ENCODE measurements at regions not wholly inside any gene's neighbourhood (a gene's known extent, or its start where the extent isn't known, plus 50 kb on each side); places are given as distances from the start of the nearest gene placed in this dataset.

DNA sequence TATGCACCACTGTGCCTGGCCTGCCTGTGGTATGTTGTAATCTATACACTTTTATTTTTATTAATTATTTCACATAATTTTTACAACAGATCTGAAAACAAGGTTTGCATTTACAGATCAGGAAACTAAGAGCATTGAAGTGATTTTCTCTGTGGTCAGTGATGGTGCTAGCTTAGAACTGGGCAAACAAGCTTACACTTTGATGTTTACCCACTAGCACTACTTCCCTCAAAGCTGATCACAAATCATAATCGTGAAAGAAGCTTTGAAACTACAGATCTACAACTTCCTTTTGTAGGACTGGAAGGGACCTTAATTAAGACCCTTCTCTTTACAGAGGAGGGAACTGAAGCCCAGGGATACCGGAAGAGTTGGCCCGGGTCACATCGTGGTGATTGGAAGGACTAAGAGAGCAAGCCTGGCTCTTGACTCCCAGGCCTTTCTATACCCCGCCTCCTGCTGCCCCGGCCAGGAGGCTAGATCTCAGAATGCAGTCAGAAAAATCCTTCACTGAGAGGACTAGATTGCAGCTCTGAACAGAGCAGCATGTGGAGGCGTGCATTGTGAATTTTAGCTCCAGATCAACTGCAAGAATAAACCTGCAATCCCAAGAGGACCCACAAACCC lies 93.7 kb upstream of the ZNF827 start:
- H3K79me2 ChIP-seq (ENCODE audit: control insufficient read depth, insufficient read depth, low read length): no peaks in the 10 kb centered on the region
- no peak overlapping the region for H4K8ac ChIP-seq (ENCODE audit: low read depth, low read length)
- H3K4me1 ChIP-seq (ENCODE audit: control insufficient read depth, low read depth, low read length): peaks cover 1% of the 10 kb centered on the region
- no peak overlapping the region for H3K4me2 ChIP-seq (ENCODE audit: low read length)
- H4K5ac ChIP-seq (ENCODE audit: low read length): no peak overlapping the region
- no peak overlapping the region for H3K27ac ChIP-seq (ENCODE audit: low read depth, low read length)
- no peak overlapping the region for H2AK5ac ChIP-seq (ENCODE audit: low read length)
- H3K27me3 ChIP-seq (ENCODE audit: insufficient read depth, low read length, poor library complexity): no peaks in the 10 kb centered on the region
- H3K18ac ChIP-seq (ENCODE audit: low read length): no peak overlapping the region
- no peak overlapping the region for H2BK120ac ChIP-seq (ENCODE audit: low read depth, low read length)
- no peaks in the 10 kb centered on the region for H3K36me3 ChIP-seq (ENCODE audit: control insufficient read depth, insufficient read depth, low read length)
- peak; percentile 21 for DNase-seq
- no peak overlapping the region for H3K4me3 ChIP-seq (ENCODE audit: low read length)
- H3K9ac ChIP-seq (ENCODE audit: low read length): no peak overlapping the region
- no peak overlapping the region for H2BK15ac ChIP-seq (replicated peaks; ENCODE audit: low read depth)
- H3K23ac ChIP-seq (ENCODE audit: low read length): no peak overlapping the region
- no peak overlapping the region for H3K56ac ChIP-seq (ENCODE audit: low read length)
- no CpG with 5 or more reads among the region's 7 CpGs for WGBS (ENCODE audit: extremely low coverage, insufficient coverage, low lambda C conversion rate)
- no peak overlapping the region for H2BK5ac ChIP-seq (ENCODE audit: low read length)
- no peaks in the 10 kb centered on the region for H3K79me1 ChIP-seq (ENCODE audit: low read length)
- H3K4ac ChIP-seq (ENCODE audit: low read depth, low read length): no peak overlapping the region

DNA sequence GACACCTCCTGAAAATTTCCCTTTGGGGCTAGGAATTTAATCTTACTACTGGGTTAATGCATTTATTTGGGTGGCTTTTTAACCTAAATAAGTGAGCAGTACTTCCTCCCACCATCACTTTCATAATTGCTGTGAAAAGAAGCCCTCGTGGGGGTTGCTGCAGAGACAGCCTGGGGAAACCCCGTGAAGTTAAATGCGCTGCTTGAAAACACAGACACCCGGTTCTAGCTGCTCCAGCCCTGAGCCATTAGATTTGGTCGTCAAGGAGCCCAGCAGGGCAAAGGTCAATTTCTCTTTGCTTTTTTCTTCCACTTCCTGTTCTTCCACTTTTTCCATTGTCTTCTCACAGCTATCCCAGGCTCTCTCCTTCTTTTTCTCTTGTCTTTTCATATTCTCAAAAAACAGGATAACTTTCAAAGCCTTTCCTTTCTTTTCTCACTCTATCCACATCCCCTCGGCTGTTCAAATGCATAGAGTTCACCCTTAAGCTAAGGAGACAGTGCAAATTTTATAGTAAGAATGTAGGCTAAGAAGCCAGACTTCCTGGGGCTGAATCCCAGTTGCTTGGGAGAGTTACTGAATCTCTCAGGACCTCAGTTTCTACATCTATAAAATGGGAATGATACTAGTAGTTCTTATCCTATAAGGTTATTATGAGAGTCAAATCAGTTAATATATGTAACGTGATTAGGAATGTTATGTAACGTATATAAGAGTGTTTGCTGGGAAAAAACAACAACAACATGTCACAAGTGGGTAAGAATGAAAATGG lies 91.5 kb upstream of the ZNF827 start:
- no peak overlapping the region for H3K23ac ChIP-seq (ENCODE audit: low read length)
- peaks cover 1% of the 10 kb centered on the region for H3K4me1 ChIP-seq (ENCODE audit: control insufficient read depth, low read depth, low read length)
- 100% methylated on average over 2 of the region's 8 CpGs for WGBS (ENCODE audit: extremely low coverage, insufficient coverage, low lambda C conversion rate)
- no peak overlapping the region for H3K56ac ChIP-seq (ENCODE audit: low read length)
- no peak overlapping the region for H3K18ac ChIP-seq (ENCODE audit: low read length)
- no peak overlapping the region for H4K8ac ChIP-seq (ENCODE audit: low read depth, low read length)
- no peaks in the 10 kb centered on the region for H3K79me1 ChIP-seq (ENCODE audit: low read length)
- no peak overlapping the region for H2BK15ac ChIP-seq (replicated peaks; ENCODE audit: low read depth)
- no peaks in the 10 kb centered on the region for H3K36me3 ChIP-seq (ENCODE audit: control insufficient read depth, insufficient read depth, low read length)
- H3K79me2 ChIP-seq (ENCODE audit: control insufficient read depth, insufficient read depth, low read length): no peaks in the 10 kb centered on the region
- H2BK120ac ChIP-seq (ENCODE audit: low read depth, low read length): no peak overlapping the region
- H3K4ac ChIP-seq (ENCODE audit: low read depth, low read length): no peak overlapping the region
- no peak overlapping the region for H3K27ac ChIP-seq (ENCODE audit: low read depth, low read length)
- no peak overlapping the region for H2BK5ac ChIP-seq (ENCODE audit: low read length)
- H3K4me3 ChIP-seq (ENCODE audit: low read length): no peak overlapping the region
- no peak overlapping the region for H2AK5ac ChIP-seq (ENCODE audit: low read length)
- no peak overlapping the region for H3K4me2 ChIP-seq (ENCODE audit: low read length)
- no peak overlapping the region for H4K5ac ChIP-seq (ENCODE audit: low read length)
- H3K9ac ChIP-seq (ENCODE audit: low read length): no peak overlapping the region
- no peaks in the 10 kb centered on the region for H3K27me3 ChIP-seq (ENCODE audit: insufficient read depth, low read length, poor library complexity)
- peak; percentile 25 for DNase-seq

GRCh38 chr4:146029147-146029546 lies 90.5 kb upstream of the ZNF827 start:
- H3K4me3 ChIP-seq (ENCODE audit: low read length): no peak overlapping the region
- DNase-seq: no peak
- peaks cover 1% of the 10 kb centered on the region for H3K4me1 ChIP-seq (ENCODE audit: control insufficient read depth, low read depth, low read length)
- no peak overlapping the region for H4K5ac ChIP-seq (ENCODE audit: low read length)
- no peak overlapping the region for H2BK15ac ChIP-seq (replicated peaks; ENCODE audit: low read depth)
- H2AK5ac ChIP-seq (ENCODE audit: low read length): no peak overlapping the region
- no peak overlapping the region for H2BK5ac ChIP-seq (ENCODE audit: low read length)
- H3K23ac ChIP-seq (ENCODE audit: low read length): no peak overlapping the region
- H3K18ac ChIP-seq (ENCODE audit: low read length): no peak overlapping the region
- WGBS (ENCODE audit: extremely low coverage, insufficient coverage, low lambda C conversion rate): no CpG with 5 or more reads among the region's 3 CpGs
- no peak overlapping the region for H3K4me2 ChIP-seq (ENCODE audit: low read length)
- H3K4ac ChIP-seq (ENCODE audit: low read depth, low read length): no peak overlapping the region
- H3K56ac ChIP-seq (ENCODE audit: low read length): no peak overlapping the region
- H3K79me2 ChIP-seq (ENCODE audit: control insufficient read depth, insufficient read depth, low read length): no peaks in the 10 kb centered on the region
- H3K79me1 ChIP-seq (ENCODE audit: low read length): no peaks in the 10 kb centered on the region
- no peak overlapping the region for H3K27ac ChIP-seq (ENCODE audit: low read depth, low read length)
- no peak overlapping the region for H3K9ac ChIP-seq (ENCODE audit: low read length)
- no peaks in the 10 kb centered on the region for H3K36me3 ChIP-seq (ENCODE audit: control insufficient read depth, insufficient read depth, low read length)
- H4K8ac ChIP-seq (ENCODE audit: low read depth, low read length): no peak overlapping the region
- H2BK120ac ChIP-seq (ENCODE audit: low read depth, low read length): no peak overlapping the region
- no peaks in the 10 kb centered on the region for H3K27me3 ChIP-seq (ENCODE audit: insufficient read depth, low read length, poor library complexity)

DNA sequence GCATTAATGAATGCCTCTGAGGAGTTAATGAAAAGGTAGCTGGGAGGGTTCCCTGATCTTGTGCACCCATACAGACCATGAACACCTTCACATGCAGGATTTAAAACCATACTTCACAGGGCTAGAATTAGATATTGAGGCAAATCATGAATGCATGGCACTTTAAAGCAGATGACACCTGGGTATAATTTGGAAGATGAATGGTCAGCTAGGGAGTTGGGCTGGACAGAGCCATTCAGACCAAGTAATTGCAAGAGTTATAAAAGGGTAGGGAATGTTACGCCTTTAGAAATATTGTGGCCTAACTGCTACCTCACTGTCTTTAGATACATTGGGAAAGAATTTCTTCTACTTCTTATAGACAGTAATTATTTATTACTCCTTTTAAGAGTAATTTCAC lies 89.1 kb upstream of the ZNF827 start:
- Histone ChIP-seq H3K79me2 (ENCODE audit: control insufficient read depth, insufficient read depth, low read length) (no peaks in the 10 kb centered on the region), H3K79me1 (ENCODE audit: low read length) (no peaks in the 10 kb centered on the region), H4K8ac (ENCODE audit: low read depth, low read length) (no peak overlapping the region), H3K27me3 (ENCODE audit: insufficient read depth, low read length, poor library complexity) (no peaks in the 10 kb centered on the region), H3K9ac (ENCODE audit: low read length) (no peak overlapping the region), H2BK15ac (replicated peaks; ENCODE audit: low read depth) (no peak overlapping the region), H2BK5ac (ENCODE audit: low read length) (no peak overlapping the region), H2BK120ac (ENCODE audit: low read depth, low read length) (no peak overlapping the region), H3K56ac (ENCODE audit: low read length) (no peak overlapping the region), H3K36me3 (ENCODE audit: control insufficient read depth, insufficient read depth, low read length) (no peaks in the 10 kb centered on the region), H3K27ac (ENCODE audit: low read depth, low read length) (no peak overlapping the region), H3K23ac (ENCODE audit: low read length) (no peak overlapping the region), H3K4me3 (ENCODE audit: low read length) (no peak overlapping the region), H3K4ac (ENCODE audit: low read depth, low read length) (no peak overlapping the region), H2AK5ac (ENCODE audit: low read length) (no peak overlapping the region), H4K5ac (ENCODE audit: low read length) (no peak overlapping the region), H3K4me2 (ENCODE audit: low read length) (no peak overlapping the region), H3K4me1 (ENCODE audit: control insufficient read depth, low read depth, low read length) (peaks cover 1% of the 10 kb centered on the region), H3K18ac (ENCODE audit: low read length) (no peak overlapping the region)
- WGBS (ENCODE audit: extremely low coverage, insufficient coverage, low lambda C conversion rate): no CpG with 5 or more reads among the region's 1 CpG
- DNase-seq: no peak

DNA sequence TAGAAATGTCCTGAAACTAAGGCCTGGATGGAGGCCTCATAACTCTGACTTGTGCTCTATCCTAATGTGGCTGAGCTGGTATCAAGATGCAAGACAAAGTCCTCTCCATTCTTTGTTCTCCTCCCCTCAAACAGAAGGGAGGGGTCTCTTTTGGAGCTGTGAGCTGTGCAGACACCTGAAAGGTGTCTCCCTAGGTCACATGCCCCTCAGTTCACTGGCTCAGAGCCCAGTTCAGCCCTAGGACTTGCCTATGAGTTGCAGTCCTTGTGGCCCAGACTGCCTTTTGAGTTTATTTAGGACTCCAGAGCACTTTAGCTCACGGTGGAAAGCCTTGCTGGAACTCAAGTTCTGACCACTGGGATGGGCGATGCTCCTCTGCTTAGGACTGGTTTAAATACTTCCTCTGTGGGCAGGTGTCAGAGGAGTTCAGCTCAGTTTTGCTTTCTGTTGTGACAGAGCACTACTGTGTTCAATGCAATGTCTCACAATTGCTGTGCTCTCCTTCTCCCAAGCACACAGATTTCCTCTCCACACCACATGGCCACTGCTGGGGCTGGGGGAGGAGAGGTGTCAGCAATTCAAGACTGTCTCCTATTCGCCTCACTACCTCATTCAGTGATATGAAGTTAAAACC lies 84.8 kb upstream of the ZNF827 start:
- Histone ChIP-seq H3K27ac (ENCODE audit: low read depth, low read length) (no peak overlapping the region), H3K4me3 (ENCODE audit: low read length) (no peak overlapping the region), H2BK120ac (ENCODE audit: low read depth, low read length) (no peak overlapping the region), H4K5ac (ENCODE audit: low read length) (no peak overlapping the region), H3K4me2 (ENCODE audit: low read length) (no peak overlapping the region), H4K8ac (ENCODE audit: low read depth, low read length) (no peak overlapping the region), H2BK15ac (replicated peaks; ENCODE audit: low read depth) (no peak overlapping the region), H3K9ac (ENCODE audit: low read length) (no peak overlapping the region), H3K56ac (ENCODE audit: low read length) (no peak overlapping the region), H3K79me2 (ENCODE audit: control insufficient read depth, insufficient read depth, low read length) (no peaks in the 10 kb centered on the region), H3K18ac (ENCODE audit: low read length) (no peak overlapping the region), H3K4ac (ENCODE audit: low read depth, low read length) (no peak overlapping the region), H3K27me3 (ENCODE audit: insufficient read depth, low read length, poor library complexity) (no peaks in the 10 kb centered on the region), H3K36me3 (ENCODE audit: control insufficient read depth, insufficient read depth, low read length) (no peaks in the 10 kb centered on the region), H2BK5ac (ENCODE audit: low read length) (no peak overlapping the region), H3K4me1 (ENCODE audit: control insufficient read depth, low read depth, low read length) (no peaks in the 10 kb centered on the region), H3K23ac (ENCODE audit: low read length) (no peak overlapping the region), H3K79me1 (ENCODE audit: low read length) (no peaks in the 10 kb centered on the region), H2AK5ac (ENCODE audit: low read length) (no peak overlapping the region)
- no CpG with 5 or more reads among the region's 3 CpGs for WGBS (ENCODE audit: extremely low coverage, insufficient coverage, low lambda C conversion rate)
- no peak for DNase-seq

Data from mesendoderm (in vitro differentiated cells).